Mesendoderm (in vitro differentiated cells): ENCODE measurements at regions not wholly inside any gene's neighbourhood (a gene's known extent, or its start where the extent isn't known, plus 50 kb on each side); places are given as distances from the start of the nearest gene placed in this dataset.

Experiments used
- DNase-seq: peaks from one replicate; pipeline ENCODE4 v3.0.0; 2013
- H2AK5ac ChIP-seq: 2 replicates; pipeline ENCODE4 v1.6.1; 2013; ENCODE audit warnings: low read length, inconsistent platforms
- H2BK120ac ChIP-seq: 2 replicates; pipeline ENCODE4 v1.6.1; 2013; ENCODE audit warnings: low read depth, mild to moderate bottlenecking, low read length, moderate library complexity, mixed read lengths
- H2BK15ac ChIP-seq: replicated peaks from 2 replicates; pipeline ENCODE4 v1.6.1; 2013; ENCODE audit warnings: low read depth, mild to moderate bottlenecking, moderate library complexity
- H2BK5ac ChIP-seq: 2 replicates; pipeline ENCODE4 v1.6.1; 2013; ENCODE audit warnings: low read length, inconsistent platforms
- H3K18ac ChIP-seq: 2 replicates; pipeline ENCODE4 v1.6.1; 2013; ENCODE audit warnings: mild to moderate bottlenecking, low read length, mixed read lengths
- H3K23ac ChIP-seq: one replicate; pipeline ENCODE4 v1.6.1; 2013; ENCODE audit warnings: low read length
- H3K27ac ChIP-seq: 2 replicates; pipeline ENCODE4 v1.5.1; 2013; ENCODE audit warnings: low read depth, mild to moderate bottlenecking, inconsistent platforms, low read length, moderate library complexity
- H3K27me3 ChIP-seq: 2 replicates; pipeline ENCODE4 v1.6.1; 2013; ENCODE audit warnings: low read length, control low read depth, mild to moderate bottlenecking, inconsistent platforms; ENCODE audit not compliant: insufficient read depth, poor library complexity
- H3K36me3 ChIP-seq: 2 replicates; pipeline ENCODE4 v1.6.1; 2013; ENCODE audit warnings: low read length, inconsistent platforms; ENCODE audit not compliant: control insufficient read depth, insufficient read depth
- H3K4ac ChIP-seq: one replicate; pipeline ENCODE4 v1.6.1; 2013; ENCODE audit warnings: low read depth, mild to moderate bottlenecking, low read length, moderate library complexity
- H3K4me1 ChIP-seq: 2 replicates; pipeline ENCODE4 v1.6.1; 2013; ENCODE audit warnings: low read depth, low read length, inconsistent platforms; ENCODE audit not compliant: control insufficient read depth
- H3K4me2 ChIP-seq: 2 replicates; pipeline ENCODE4 v1.6.1; 2013; ENCODE audit warnings: low read length
- H3K4me3 ChIP-seq: 2 replicates; pipeline ENCODE4 v1.5.1; 2013; ENCODE audit warnings: mild to moderate bottlenecking, low read length
- H3K56ac ChIP-seq: one replicate; pipeline ENCODE4 v1.6.1; 2013; ENCODE audit warnings: low read length
- H3K79me1 ChIP-seq: 2 replicates; pipeline ENCODE4 v1.6.1; 2013; ENCODE audit warnings: low read length, inconsistent platforms
- H3K79me2 ChIP-seq: 2 replicates; pipeline ENCODE4 v1.6.1; 2013; ENCODE audit warnings: mild to moderate bottlenecking, low read length; ENCODE audit not compliant: control insufficient read depth, insufficient read depth
- H3K9ac ChIP-seq: 2 replicates; pipeline ENCODE4 v1.6.1; 2013; ENCODE audit warnings: low read length, inconsistent platforms
- H4K5ac ChIP-seq: one replicate; pipeline ENCODE4 v1.6.1; 2013; ENCODE audit warnings: low read length
- H4K8ac ChIP-seq: one replicate; pipeline ENCODE4 v1.6.1; 2013; ENCODE audit warnings: low read depth, mild to moderate bottlenecking, control low read depth, low read length, moderate library complexity
- WGBS: extraction: QIAGEN DNeasy Blood & Tissue Kit; methylation state at CpG from one replicate; pipeline ENCODE4 v1.1.7; 2013; ENCODE audit warnings: low lambda C conversion rate, missing lambda C conversion rate; ENCODE audit not compliant: insufficient coverage; ENCODE audit errors: extremely low coverage; 5-methylcytosine and 5-hydroxymethylcytosine counted together

DNA sequence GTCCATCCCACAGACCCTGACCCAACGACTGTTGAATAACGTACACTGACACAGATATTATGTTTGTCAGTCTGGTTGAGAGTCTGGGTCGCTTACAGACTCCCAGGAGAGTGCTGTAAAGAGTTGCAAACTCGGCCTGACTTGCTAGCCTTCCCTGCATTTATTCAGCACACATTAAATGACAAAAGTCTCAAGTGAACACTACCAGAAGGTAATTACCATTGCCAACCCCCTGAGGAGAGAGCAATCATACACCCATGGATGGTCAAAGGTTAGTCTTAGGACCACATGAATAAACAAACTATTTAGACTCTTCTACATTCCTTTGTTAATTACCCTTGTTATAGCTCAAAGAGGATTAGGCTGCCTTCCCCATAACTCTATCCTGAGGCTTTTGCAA is 1048.6 kb downstream of the PCDH17 start:
- H3K4ac ChIP-seq: no peak overlapping the region
- H2AK5ac ChIP-seq: no peak overlapping the region
- H2BK120ac ChIP-seq: no peak overlapping the region
- no peaks in the 10 kb centered on the region for H3K4me1 ChIP-seq
- no peaks in the 10 kb centered on the region for H3K79me1 ChIP-seq
- no peak overlapping the region for H2BK15ac ChIP-seq
- H3K27me3 ChIP-seq: no peaks in the 10 kb centered on the region
- no peak overlapping the region for H3K9ac ChIP-seq
- no peak overlapping the region for H3K4me2 ChIP-seq
- no peak overlapping the region for H3K23ac ChIP-seq
- no peak overlapping the region for H3K27ac ChIP-seq
- no peak overlapping the region for H2BK5ac ChIP-seq
- no peak overlapping the region for H3K4me3 ChIP-seq
- H3K36me3 ChIP-seq: no peaks in the 10 kb centered on the region
- H4K8ac ChIP-seq: no peak overlapping the region
- no peak overlapping the region for H3K56ac ChIP-seq
- no CpG with 5 or more reads among the region's 4 CpGs for WGBS
- no peak overlapping the region for H3K18ac ChIP-seq
- no peaks in the 10 kb centered on the region for H3K79me2 ChIP-seq
- peak; percentile 6 for DNase-seq
- H4K5ac ChIP-seq: no peak overlapping the region

GRCh38 chr13:58682616-58683015 is 1051.1 kb downstream of the PCDH17 start:
- Histone ChIP-seq H2BK120ac (no peak overlapping the region), H2AK5ac (no peak overlapping the region), H3K4me1 (no peaks in the 10 kb centered on the region), H3K23ac (no peak overlapping the region), H3K79me1 (no peaks in the 10 kb centered on the region), H3K36me3 (no peaks in the 10 kb centered on the region), H3K56ac (no peak overlapping the region), H4K8ac (no peak overlapping the region), H2BK15ac (no peak overlapping the region), H3K79me2 (no peaks in the 10 kb centered on the region), H3K4me3 (no peak overlapping the region), H3K4me2 (no peak overlapping the region), H3K27me3 (no peaks in the 10 kb centered on the region), H3K9ac (no peak overlapping the region), H3K4ac (no peak overlapping the region), H2BK5ac (no peak overlapping the region), H4K5ac (no peak overlapping the region), H3K18ac (no peak overlapping the region), H3K27ac (no peak overlapping the region)
- no peak for DNase-seq
- no CpG with 5 or more reads among the region's 4 CpGs for WGBS

DNA sequence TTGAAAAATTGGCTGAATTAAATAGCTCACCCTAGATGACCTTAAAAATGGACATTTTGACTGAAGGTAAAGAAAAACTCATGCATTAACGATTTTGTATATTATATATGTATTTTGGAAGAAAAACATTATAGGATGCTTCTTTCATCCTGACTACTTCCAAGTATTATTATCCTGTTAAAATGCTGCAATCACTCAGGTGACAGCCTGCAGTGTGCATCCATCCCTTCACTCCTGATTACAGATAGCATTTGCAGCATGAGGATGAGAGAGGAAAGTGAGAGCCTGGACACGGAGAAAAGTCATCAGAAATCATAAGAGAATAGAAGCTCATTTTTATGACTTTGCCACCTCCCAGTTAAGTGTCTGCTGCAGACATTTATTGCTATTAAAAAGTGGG is 1055.6 kb downstream of the PCDH17 start:
- no peak overlapping the region for H3K4ac ChIP-seq
- no peak overlapping the region for H3K4me3 ChIP-seq
- no peak overlapping the region for H4K5ac ChIP-seq
- no peak overlapping the region for H3K23ac ChIP-seq
- no peaks in the 10 kb centered on the region for H3K79me1 ChIP-seq
- no peak overlapping the region for H2BK120ac ChIP-seq
- H2BK5ac ChIP-seq: no peak overlapping the region
- H3K27ac ChIP-seq: no peak overlapping the region
- no peaks in the 10 kb centered on the region for H3K27me3 ChIP-seq
- no peak overlapping the region for H3K4me2 ChIP-seq
- no peak overlapping the region for H3K9ac ChIP-seq
- no peaks in the 10 kb centered on the region for H3K79me2 ChIP-seq
- H3K4me1 ChIP-seq: no peaks in the 10 kb centered on the region
- no peak overlapping the region for H2AK5ac ChIP-seq
- no peak overlapping the region for H4K8ac ChIP-seq
- DNase-seq: no peak
- H3K36me3 ChIP-seq: no peaks in the 10 kb centered on the region
- no CpG with 5 or more reads among the region's 2 CpGs for WGBS
- H2BK15ac ChIP-seq: no peak overlapping the region
- H3K18ac ChIP-seq: no peak overlapping the region
- no peak overlapping the region for H3K56ac ChIP-seq

DNA sequence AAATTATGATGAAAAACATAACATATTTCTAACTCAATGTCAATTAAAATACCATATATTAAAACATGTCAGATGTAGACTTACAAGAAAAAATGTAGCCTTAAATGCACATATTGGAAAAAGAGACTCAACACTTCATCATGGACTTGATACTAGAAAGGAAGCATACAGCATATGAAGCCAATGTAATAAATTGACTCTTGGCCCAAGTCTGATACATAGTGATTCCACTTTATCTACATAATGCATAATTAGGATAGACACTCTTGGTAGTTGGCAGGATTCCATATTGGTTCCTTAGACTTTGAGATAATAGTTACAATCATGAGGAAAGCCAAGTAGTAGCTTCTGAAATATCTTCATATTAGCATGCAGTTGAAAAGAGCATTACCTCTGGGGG is 1067.0 kb downstream of the PCDH17 start:
- H3K27ac ChIP-seq: no peak overlapping the region
- no peak overlapping the region for H4K5ac ChIP-seq
- no peak overlapping the region for H3K23ac ChIP-seq
- H4K8ac ChIP-seq: no peak overlapping the region
- H3K79me1 ChIP-seq: no peaks in the 10 kb centered on the region
- H2BK5ac ChIP-seq: no peak overlapping the region
- no peaks in the 10 kb centered on the region for H3K27me3 ChIP-seq
- H3K18ac ChIP-seq: no peak overlapping the region
- no peak overlapping the region for H3K56ac ChIP-seq
- H3K4me2 ChIP-seq: no peak overlapping the region
- H2BK15ac ChIP-seq: no peak overlapping the region
- no peak overlapping the region for H2AK5ac ChIP-seq
- no peak overlapping the region for H3K4ac ChIP-seq
- no peaks in the 10 kb centered on the region for H3K79me2 ChIP-seq
- no peaks in the 10 kb centered on the region for H3K36me3 ChIP-seq
- H3K9ac ChIP-seq: no peak overlapping the region
- no peak overlapping the region for H2BK120ac ChIP-seq
- H3K4me1 ChIP-seq: no peaks in the 10 kb centered on the region
- no peak overlapping the region for H3K4me3 ChIP-seq
- no peak for DNase-seq

DNA sequence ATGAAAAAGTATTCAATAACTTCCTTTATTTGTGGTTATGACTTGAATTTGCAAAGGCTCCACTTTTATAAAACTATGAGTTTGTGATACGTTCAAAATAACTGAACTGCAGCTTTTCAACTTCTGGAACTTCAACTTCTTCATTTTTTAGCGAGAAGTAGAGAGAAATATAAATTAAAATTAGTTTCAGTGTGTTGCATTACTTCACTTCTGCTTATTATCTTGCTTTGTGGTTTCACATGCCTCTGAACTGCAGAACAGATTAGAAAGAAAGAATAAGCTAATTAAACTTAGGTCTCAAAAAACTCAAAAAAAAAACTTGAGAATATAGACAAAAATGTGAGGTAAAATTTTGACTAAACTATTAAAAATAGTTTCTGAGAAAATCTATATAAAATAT is 1073.4 kb downstream of the PCDH17 start:
- Histone ChIP-seq H3K4me2 (no peak overlapping the region), H3K27ac (no peak overlapping the region), H3K79me2 (no peaks in the 10 kb centered on the region), H3K36me3 (no peaks in the 10 kb centered on the region), H2BK5ac (no peak overlapping the region), H3K4ac (no peak overlapping the region), H3K4me3 (no peak overlapping the region), H3K18ac (no peak overlapping the region), H3K56ac (no peak overlapping the region), H3K9ac (no peak overlapping the region), H3K27me3 (no peaks in the 10 kb centered on the region), H4K8ac (no peak overlapping the region), H2BK15ac (no peak overlapping the region), H3K23ac (no peak overlapping the region), H3K79me1 (no peaks in the 10 kb centered on the region), H4K5ac (no peak overlapping the region), H2BK120ac (no peak overlapping the region), H3K4me1 (no peaks in the 10 kb centered on the region), H2AK5ac (no peak overlapping the region)
- no peak for DNase-seq
- WGBS: no CpG with 5 or more reads among the region's 2 CpGs

DNA sequence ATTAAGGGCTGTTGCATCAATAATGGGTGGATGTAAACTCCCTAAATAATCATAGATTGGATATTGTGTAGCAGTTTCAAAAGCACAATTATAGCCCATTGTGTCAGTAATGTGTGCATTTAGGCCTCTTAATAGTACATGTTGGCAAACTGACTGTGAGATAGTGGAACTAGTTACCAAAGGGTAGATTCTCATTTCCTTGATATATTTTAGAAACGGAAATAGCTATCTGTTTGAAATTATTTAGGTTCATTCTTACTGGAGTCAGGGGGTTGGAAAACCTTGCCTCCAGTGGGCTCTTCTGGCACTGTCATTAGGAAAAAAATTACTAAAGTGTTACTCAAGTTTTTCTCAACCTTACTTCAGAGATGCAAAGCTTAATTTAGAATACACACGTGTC is 1074.9 kb downstream of the PCDH17 start:
- H4K5ac ChIP-seq: no peak overlapping the region
- H3K4me1 ChIP-seq: no peaks in the 10 kb centered on the region
- H2AK5ac ChIP-seq: no peak overlapping the region
- no peak overlapping the region for H3K23ac ChIP-seq
- no CpG with 5 or more reads among the region's 2 CpGs for WGBS
- no peaks in the 10 kb centered on the region for H3K27me3 ChIP-seq
- no peaks in the 10 kb centered on the region for H3K79me1 ChIP-seq
- no peak overlapping the region for H2BK15ac ChIP-seq
- H3K36me3 ChIP-seq: no peaks in the 10 kb centered on the region
- H3K18ac ChIP-seq: no peak overlapping the region
- H3K79me2 ChIP-seq: no peaks in the 10 kb centered on the region
- H2BK5ac ChIP-seq: no peak overlapping the region
- no peak overlapping the region for H3K4me3 ChIP-seq
- no peak for DNase-seq
- no peak overlapping the region for H3K4ac ChIP-seq
- H3K27ac ChIP-seq: no peak overlapping the region
- H3K56ac ChIP-seq: no peak overlapping the region
- H4K8ac ChIP-seq: no peak overlapping the region
- H3K4me2 ChIP-seq: no peak overlapping the region
- no peak overlapping the region for H2BK120ac ChIP-seq
- H3K9ac ChIP-seq: no peak overlapping the region
